ENCODE measurements at regions not wholly inside any gene's neighbourhood (a gene's known extent, or its start where the extent isn't known, plus 50 kb on each side); places are given as distances from the start of the nearest gene placed in this dataset.

GRCh38 chr4:15147714-15148113, 145.4 kb downstream of the CPEB2 start:
- Histone ChIP-seq H3K4me3 (ENCODE audit: low read length in 2 of 2) (no peak overlapping the region), H3K36me3 (ENCODE audit: control insufficient read depth in 1 of 2, insufficient read depth in 2 of 2, low read length in 1 of 2) (no peaks in the 10 kb centered on the region), H3K4me1 (ENCODE audit: control insufficient read depth in 1 of 2, insufficient read depth in 2 of 2, low read length in 2 of 2) (peaks cover 2 to 7% of the 10 kb centered on the region in 2 donors), H3K27ac (ENCODE audit: low read depth in 1 of 2, low read length in 2 of 2) (no peak overlapping the region), H3K27me3 (ENCODE audit: control insufficient read depth in 1 of 2, insufficient read depth in 2 of 2, low read length in 1 of 2) (no peaks in the 10 kb centered on the region), H3K9me3 (ENCODE audit: control insufficient read depth, low read length) (no peaks in the 10 kb centered on the region)
- 43 to 46% methylated on average over 5 of the region's 5 CpGs for WGBS, 2 donors
- DNase-seq (no peak), ATAC-seq (ENCODE audit: low FRiP score) (no peak)
- intact Hi-C loops (cut with DNase I), result loop anchor here in 1 of 2 donors (5.0 kb wide), 1 partner anchor 145 kb away; the partner anchor contains the start of gene CPEB2

GRCh38 chr4:15148199-15148598, 145.9 kb downstream of the CPEB2 start:
- peaks cover 2 to 7% of the 10 kb centered on the region in 2 donors for H3K4me1 ChIP-seq (ENCODE audit: control insufficient read depth in 1 of 2, insufficient read depth in 2 of 2, low read length in 2 of 2)
- H3K36me3 ChIP-seq (ENCODE audit: control insufficient read depth in 1 of 2, insufficient read depth in 2 of 2, low read length in 1 of 2), result no peaks in the 10 kb centered on the region
- H3K4me3 ChIP-seq (ENCODE audit: low read length in 2 of 2), result no peak overlapping the region
- no peaks in the 10 kb centered on the region for H3K27me3 ChIP-seq (ENCODE audit: control insufficient read depth in 1 of 2, insufficient read depth in 2 of 2, low read length in 1 of 2)
- intact Hi-C loops (cut with DNase I), result loop anchor here in 1 of 2 donors (5.0 kb wide), 1 partner anchor 146 kb away; the partner anchor contains the start of gene CPEB2
- no peaks in the 10 kb centered on the region for H3K9me3 ChIP-seq (ENCODE audit: control insufficient read depth, low read length)
- peak overlapping the region in 1 of 2 donors; percentile 34 for H3K27ac ChIP-seq (ENCODE audit: low read depth in 1 of 2, low read length in 2 of 2)
- no peak for DNase-seq
- ATAC-seq (ENCODE audit: low FRiP score), result no peak
- WGBS, 2 donors, result 72 to 75% methylated on average over 11 of the region's 11 CpGs

GRCh38 chr4:15148691-15149090, 146.4 kb downstream of the CPEB2 start:
- H3K4me1 ChIP-seq (ENCODE audit: control insufficient read depth in 1 of 2, insufficient read depth in 2 of 2, low read length in 2 of 2), result peaks cover 2 to 7% of the 10 kb centered on the region in 2 donors
- H3K27ac ChIP-seq (ENCODE audit: low read depth in 1 of 2, low read length in 2 of 2), result peak overlapping the region; percentile 46 to 83
- intact Hi-C loops (cut with DNase I), result loop anchor here in 1 of 2 donors (5.0 kb wide), 1 partner anchor 146 kb away; the partner anchor contains the start of gene CPEB2

GRCh38 chr4:15149234-15149838, 147.1 kb downstream of the CPEB2 start:
- intact Hi-C loops (cut with DNase I), result loop anchor here in 1 of 2 donors (5.0 kb wide), 1 partner anchor 147 kb away; the partner anchor contains the start of gene CPEB2
- Histone ChIP-seq H3K27ac (ENCODE audit: low read depth in 1 of 2, low read length in 2 of 2) (peak overlapping the region; percentile 46 to 83), H3K4me3 (ENCODE audit: low read length in 2 of 2) (no peak overlapping the region), H3K9me3 (ENCODE audit: control insufficient read depth, low read length) (no peaks in the 10 kb centered on the region), H3K4me1 (ENCODE audit: control insufficient read depth in 1 of 2, insufficient read depth in 2 of 2, low read length in 2 of 2) (peaks cover 2 to 7% of the 10 kb centered on the region in 2 donors), H3K36me3 (ENCODE audit: control insufficient read depth in 1 of 2, insufficient read depth in 2 of 2, low read length in 1 of 2) (no peaks in the 10 kb centered on the region), H3K27me3 (ENCODE audit: control insufficient read depth in 1 of 2, insufficient read depth in 2 of 2, low read length in 1 of 2) (no peaks in the 10 kb centered on the region)
- peak; percentile 38 for ATAC-seq (ENCODE audit: low FRiP score)
- 60 to 65% methylated on average over 10 of the region's 10 CpGs for WGBS, 2 donors
- no peak for DNase-seq

More at GRCh38 chr4:15148691-15149090, 146.4 kb downstream of the CPEB2 start:
- WGBS, 2 donors, result 71 to 74% methylated on average over 7 of the region's 7 CpGs
- no peak overlapping the region for H3K4me3 ChIP-seq (ENCODE audit: low read length in 2 of 2)
- no peak for DNase-seq
- no peak for ATAC-seq (ENCODE audit: low FRiP score)
- H3K9me3 ChIP-seq (ENCODE audit: control insufficient read depth, low read length), result no peaks in the 10 kb centered on the region
- no peaks in the 10 kb centered on the region for H3K27me3 ChIP-seq (ENCODE audit: control insufficient read depth in 1 of 2, insufficient read depth in 2 of 2, low read length in 1 of 2)
- H3K36me3 ChIP-seq (ENCODE audit: control insufficient read depth in 1 of 2, insufficient read depth in 2 of 2, low read length in 1 of 2), result no peaks in the 10 kb centered on the region

GRCh38 chr4:15149839-15150592, 147.7 kb downstream of the CPEB2 start:
- H3K27me3 ChIP-seq (ENCODE audit: control insufficient read depth in 1 of 2, insufficient read depth in 2 of 2, low read length in 1 of 2), result no peaks in the 10 kb centered on the region
- ATAC-seq (ENCODE audit: low FRiP score), result peak; percentile 93
- no peaks in the 10 kb centered on the region for H3K9me3 ChIP-seq (ENCODE audit: control insufficient read depth, low read length)
- 29 to 30% methylated on average over 9 of the region's 9 CpGs for WGBS, 2 donors
- H3K36me3 ChIP-seq (ENCODE audit: control insufficient read depth in 1 of 2, insufficient read depth in 2 of 2, low read length in 1 of 2), result no peaks in the 10 kb centered on the region
- H3K27ac ChIP-seq (ENCODE audit: low read depth in 1 of 2, low read length in 2 of 2), result peak overlapping the region in 1 of 2 donors; percentile 83
- intact Hi-C loops (cut with DNase I), result loop anchor here in 1 of 2 donors (5.0 kb wide), 1 partner anchor 148 kb away; the partner anchor contains the start of gene CPEB2
- no peak overlapping the region for H3K4me3 ChIP-seq (ENCODE audit: low read length in 2 of 2)
- peak; percentile 87 to 88 for DNase-seq
- peaks cover 2 to 7% of the 10 kb centered on the region in 2 donors for H3K4me1 ChIP-seq (ENCODE audit: control insufficient read depth in 1 of 2, insufficient read depth in 2 of 2, low read length in 2 of 2)

GRCh38 chr4:15150631-15151030, 148.3 kb downstream of the CPEB2 start:
- Histone ChIP-seq H3K4me1 (ENCODE audit: control insufficient read depth in 1 of 2, insufficient read depth in 2 of 2, low read length in 2 of 2) (peaks cover 2 to 7% of the 10 kb centered on the region in 2 donors), H3K36me3 (ENCODE audit: control insufficient read depth in 1 of 2, insufficient read depth in 2 of 2, low read length in 1 of 2) (no peaks in the 10 kb centered on the region), H3K4me3 (ENCODE audit: low read length in 2 of 2) (no peak overlapping the region), H3K27me3 (ENCODE audit: control insufficient read depth in 1 of 2, insufficient read depth in 2 of 2, low read length in 1 of 2) (no peaks in the 10 kb centered on the region), H3K27ac (ENCODE audit: low read depth in 1 of 2, low read length in 2 of 2) (peak overlapping the region in 1 of 2 donors; percentile 81), H3K9me3 (ENCODE audit: control insufficient read depth, low read length) (no peaks in the 10 kb centered on the region)
- intact Hi-C loops (cut with DNase I), result no loop called here
- 65 to 66% methylated on average over 2 of the region's 2 CpGs for WGBS, 2 donors
- ATAC-seq (ENCODE audit: low FRiP score) (no peak), DNase-seq (no peak)

GRCh38 chr4:15151033-15151432, 148.8 kb downstream of the CPEB2 start:
- WGBS, 2 donors, result 97 to 100% methylated on average over 1 of the region's 1 CpG
- Histone ChIP-seq H3K27me3 (ENCODE audit: control insufficient read depth in 1 of 2, insufficient read depth in 2 of 2, low read length in 1 of 2) (no peaks in the 10 kb centered on the region), H3K36me3 (ENCODE audit: control insufficient read depth in 1 of 2, insufficient read depth in 2 of 2, low read length in 1 of 2) (no peaks in the 10 kb centered on the region), H3K27ac (ENCODE audit: low read depth in 1 of 2, low read length in 2 of 2) (peak overlapping the region in 1 of 2 donors; percentile 81), H3K4me1 (ENCODE audit: control insufficient read depth in 1 of 2, insufficient read depth in 2 of 2, low read length in 2 of 2) (peaks cover 2 to 7% of the 10 kb centered on the region in 2 donors), H3K9me3 (ENCODE audit: control insufficient read depth, low read length) (no peaks in the 10 kb centered on the region), H3K4me3 (ENCODE audit: low read length in 2 of 2) (no peak overlapping the region)
- no peak for DNase-seq
- ATAC-seq (ENCODE audit: low FRiP score), result no peak
- intact Hi-C loops (cut with DNase I), result no loop called here

- Histone ChIP-seq H3K27me3 (ENCODE audit: control insufficient read depth in 1 of 2, insufficient read depth in 2 of 2, low read length in 1 of 2) (no peaks in the 10 kb centered on the region), H3K9me3 (ENCODE audit: control insufficient read depth, low read length) (no peaks in the 10 kb centered on the region), H3K36me3 (ENCODE audit: control insufficient read depth in 1 of 2, insufficient read depth in 2 of 2, low read length in 1 of 2) (no peaks in the 10 kb centered on the region), H3K4me1 (ENCODE audit: control insufficient read depth in 1 of 2, insufficient read depth in 2 of 2, low read length in 2 of 2) (peaks cover 2 to 6% of the 10 kb centered on the region in 2 donors), H3K4me3 (ENCODE audit: low read length in 2 of 2) (no peak overlapping the region), H3K27ac (ENCODE audit: low read depth in 1 of 2, low read length in 2 of 2) (no peak overlapping the region)
- WGBS, 2 donors, result 79 to 88% methylated on average over 2 of the region's 2 CpGs
- DNase-seq, result no peak
- ATAC-seq (ENCODE audit: low FRiP score), result no peak
- intact Hi-C loops (cut with DNase I), result no loop called here
These were observed 151.4 kb downstream of the CPEB2 start for GRCh38 chr4:15153662-15154061.
